ENCODE measurements at regions not wholly inside any gene's neighbourhood (a gene's known extent, or its start where the extent isn't known, plus 50 kb on each side); places are given as distances from the start of the nearest gene placed in this dataset.

DNA sequence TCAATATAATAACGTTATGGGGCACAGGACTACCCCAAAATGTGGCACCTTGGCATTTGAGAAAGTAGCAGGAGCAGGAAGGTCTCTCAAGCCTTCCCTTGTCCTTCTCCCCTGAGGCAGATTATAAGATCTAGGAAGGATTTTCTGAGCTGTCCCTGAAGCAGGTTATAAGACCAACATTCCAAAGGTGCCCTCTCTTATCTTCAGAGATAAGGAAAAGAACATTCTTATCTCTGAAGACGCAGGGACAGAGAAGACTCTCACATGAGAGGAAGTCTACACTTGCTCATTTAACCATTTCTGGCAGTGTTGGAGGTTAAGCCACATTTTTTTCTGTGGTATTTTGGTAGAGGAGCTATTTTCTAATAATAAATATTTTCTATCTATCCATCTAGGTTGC is 437.9 kb upstream of the MAOA start:
- no peaks in the 10 kb centered on the region for H3K4me1 ChIP-seq (ENCODE audit: control insufficient read depth, insufficient read depth, low read depth, low read length)
- H3K4me2 ChIP-seq (ENCODE audit: low read length, poor library complexity, severe bottlenecking): no peak overlapping the region
- H3K18ac ChIP-seq (ENCODE audit: low read depth in 1 of 2, low read length in 2 of 2): no peak overlapping the region
- H2BK120ac ChIP-seq (ENCODE audit: low read depth, low read length): no peak overlapping the region
- no peak overlapping the region for H2BK15ac ChIP-seq (ENCODE audit: low read depth, poor library complexity, severe bottlenecking)
- H2BK5ac ChIP-seq (ENCODE audit: low read depth, low read length, poor library complexity, severe bottlenecking): no peak overlapping the region
- H3K27ac ChIP-seq (ENCODE audit: low read length, poor library complexity, severe bottlenecking): no peak overlapping the region
- peaks cover 0 to 5% of the 10 kb centered on the region in 2 experiments for H3K27me3 ChIP-seq (ENCODE audit: control insufficient read depth in 1 of 2, insufficient read depth in 1 of 2, low read length in 2 of 2)
- H3K9me3 ChIP-seq (ENCODE audit: control insufficient read depth, low read length): peaks cover 13% of the 10 kb centered on the region
- H4K8ac ChIP-seq (ENCODE audit: low read length): no peak overlapping the region
- H2AFZ ChIP-seq (ENCODE audit: low read depth, low read length): no peak overlapping the region
- H3K9ac ChIP-seq (ENCODE audit: low read length): no peak overlapping the region
- H3K4ac ChIP-seq (ENCODE audit: low read depth in 1 of 2, low read length in 2 of 2): no peak overlapping the region
- H3K14ac ChIP-seq (ENCODE audit: low read length in 2 of 2): no peak overlapping the region
- H2AK5ac ChIP-seq (ENCODE audit: low read length, severe bottlenecking): no peak overlapping the region
- no peak overlapping the region for H2BK12ac ChIP-seq (ENCODE audit: low read length in 2 of 2)
- no CpG with 5 or more reads among the region's 2 CpGs for WGBS
- no peak overlapping the region for H3K23ac ChIP-seq (ENCODE audit: low read length in 2 of 2)
- no peaks in the 10 kb centered on the region for H3K36me3 ChIP-seq (ENCODE audit: control insufficient read depth in 1 of 2, insufficient read depth in 2 of 2, low read depth in 1 of 2, low read length in 2 of 2)
- no peak for DNase-seq
- no peak overlapping the region for H3K4me3 ChIP-seq (ENCODE audit: insufficient read depth in 1 of 2, low read depth in 1 of 2, low read length in 2 of 2)
- no peaks in the 10 kb centered on the region for H3K79me1 ChIP-seq (replicated peaks; ENCODE audit: low read length, poor library complexity, severe bottlenecking)
- H4K91ac ChIP-seq (ENCODE audit: low read length): no peak overlapping the region

- Histone ChIP-seq H3K9me3 (ENCODE audit: control insufficient read depth, low read length) (no peaks in the 10 kb centered on the region), H3K79me1 (replicated peaks; ENCODE audit: low read length, poor library complexity, severe bottlenecking) (no peaks in the 10 kb centered on the region), H2BK120ac (ENCODE audit: low read depth, low read length) (no peak overlapping the region), H4K8ac (ENCODE audit: low read length) (no peak overlapping the region), H3K36me3 (ENCODE audit: control insufficient read depth in 1 of 2, insufficient read depth in 2 of 2, low read depth in 1 of 2, low read length in 2 of 2) (no peaks in the 10 kb centered on the region), H3K9ac (ENCODE audit: low read length) (no peak overlapping the region), H2BK5ac (ENCODE audit: low read depth, low read length, poor library complexity, severe bottlenecking) (no peak overlapping the region), H3K4me3 (ENCODE audit: insufficient read depth in 1 of 2, low read depth in 1 of 2, low read length in 2 of 2) (no peak overlapping the region), H2AK5ac (ENCODE audit: low read length, severe bottlenecking) (no peak overlapping the region), H2BK12ac (ENCODE audit: low read length in 2 of 2) (no peak overlapping the region), H3K4ac (ENCODE audit: low read depth in 1 of 2, low read length in 2 of 2) (no peak overlapping the region), H2BK15ac (ENCODE audit: low read depth, poor library complexity, severe bottlenecking) (no peak overlapping the region), H4K91ac (ENCODE audit: low read length) (no peak overlapping the region), H3K27ac (ENCODE audit: low read length, poor library complexity, severe bottlenecking) (no peak overlapping the region), H3K14ac (ENCODE audit: low read length in 2 of 2) (no peak overlapping the region), H3K23ac (ENCODE audit: low read length in 2 of 2) (no peak overlapping the region), H3K18ac (ENCODE audit: low read depth in 1 of 2, low read length in 2 of 2) (no peak overlapping the region), H3K4me1 (ENCODE audit: control insufficient read depth, insufficient read depth, low read depth, low read length) (no peaks in the 10 kb centered on the region), H2AFZ (ENCODE audit: low read depth, low read length) (no peak overlapping the region), H3K4me2 (ENCODE audit: low read length, poor library complexity, severe bottlenecking) (no peak overlapping the region), H3K27me3 (ENCODE audit: control insufficient read depth in 1 of 2, insufficient read depth in 1 of 2, low read length in 2 of 2) (peaks cover 0 to 7% of the 10 kb centered on the region in 2 experiments)
- DNase-seq: no peak
Measured at GRCh38 chrX:43224496-43224895, 431.6 kb upstream of the MAOA start.

- no peak overlapping the region for H2BK15ac ChIP-seq (ENCODE audit: low read depth, poor library complexity, severe bottlenecking)
- no peak overlapping the region for H4K91ac ChIP-seq (ENCODE audit: low read length)
- no peak for DNase-seq
- H2AFZ ChIP-seq (ENCODE audit: low read depth, low read length): no peak overlapping the region
- H3K36me3 ChIP-seq (ENCODE audit: control insufficient read depth in 1 of 2, insufficient read depth in 2 of 2, low read depth in 1 of 2, low read length in 2 of 2): no peaks in the 10 kb centered on the region
- no peak overlapping the region for H2BK12ac ChIP-seq (ENCODE audit: low read length in 2 of 2)
- peaks cover 0 to 7% of the 10 kb centered on the region in 2 experiments for H3K27me3 ChIP-seq (ENCODE audit: control insufficient read depth in 1 of 2, insufficient read depth in 1 of 2, low read length in 2 of 2)
- no peak overlapping the region for H3K4ac ChIP-seq (ENCODE audit: low read depth in 1 of 2, low read length in 2 of 2)
- H3K23ac ChIP-seq (ENCODE audit: low read length in 2 of 2): no peak overlapping the region
- no peak overlapping the region for H3K4me3 ChIP-seq (ENCODE audit: insufficient read depth in 1 of 2, low read depth in 1 of 2, low read length in 2 of 2)
- H3K14ac ChIP-seq (ENCODE audit: low read length in 2 of 2): no peak overlapping the region
- no peak overlapping the region for H3K9ac ChIP-seq (ENCODE audit: low read length)
- no peak overlapping the region for H3K27ac ChIP-seq (ENCODE audit: low read length, poor library complexity, severe bottlenecking)
- WGBS: 75% methylated on average over 2 of the region's 3 CpGs
- no peak overlapping the region for H3K4me2 ChIP-seq (ENCODE audit: low read length, poor library complexity, severe bottlenecking)
- no peak overlapping the region for H2BK5ac ChIP-seq (ENCODE audit: low read depth, low read length, poor library complexity, severe bottlenecking)
- no peaks in the 10 kb centered on the region for H3K9me3 ChIP-seq (ENCODE audit: control insufficient read depth, low read length)
- H4K8ac ChIP-seq (ENCODE audit: low read length): no peak overlapping the region
- H3K4me1 ChIP-seq (ENCODE audit: control insufficient read depth, insufficient read depth, low read depth, low read length): no peaks in the 10 kb centered on the region
- H2BK120ac ChIP-seq (ENCODE audit: low read depth, low read length): no peak overlapping the region
- H3K79me1 ChIP-seq (replicated peaks; ENCODE audit: low read length, poor library complexity, severe bottlenecking): no peaks in the 10 kb centered on the region
- H2AK5ac ChIP-seq (ENCODE audit: low read length, severe bottlenecking): no peak overlapping the region
- no peak overlapping the region for H3K18ac ChIP-seq (ENCODE audit: low read depth in 1 of 2, low read length in 2 of 2)
Measured at GRCh38 chrX:43225626-43226328, 430.3 kb upstream of the MAOA start.

GRCh38 chrX:43238461-43238945 is 417.6 kb upstream of the MAOA start:
- Histone ChIP-seq H2AFZ (ENCODE audit: low read depth, low read length) (no peak overlapping the region), H3K4ac (ENCODE audit: low read depth in 1 of 2, low read length in 2 of 2) (no peak overlapping the region), H3K18ac (ENCODE audit: low read depth in 1 of 2, low read length in 2 of 2) (no peak overlapping the region), H2BK5ac (ENCODE audit: low read depth, low read length, poor library complexity, severe bottlenecking) (no peak overlapping the region), H3K79me1 (replicated peaks; ENCODE audit: low read length, poor library complexity, severe bottlenecking) (no peaks in the 10 kb centered on the region), H3K9ac (ENCODE audit: low read length) (no peak overlapping the region), H3K9me3 (ENCODE audit: control insufficient read depth, low read length) (no peaks in the 10 kb centered on the region), H2BK15ac (ENCODE audit: low read depth, poor library complexity, severe bottlenecking) (no peak overlapping the region), H3K36me3 (ENCODE audit: control insufficient read depth in 1 of 2, insufficient read depth in 2 of 2, low read depth in 1 of 2, low read length in 2 of 2) (no peaks in the 10 kb centered on the region), H3K4me1 (ENCODE audit: control insufficient read depth, insufficient read depth, low read depth, low read length) (no peaks in the 10 kb centered on the region), H3K27me3 (ENCODE audit: control insufficient read depth in 1 of 2, insufficient read depth in 1 of 2, low read length in 2 of 2) (peaks cover 0 to 4% of the 10 kb centered on the region in 2 experiments), H4K91ac (ENCODE audit: low read length) (no peak overlapping the region), H4K8ac (ENCODE audit: low read length) (no peak overlapping the region), H2BK120ac (ENCODE audit: low read depth, low read length) (no peak overlapping the region), H3K14ac (ENCODE audit: low read length in 2 of 2) (no peak overlapping the region), H2AK5ac (ENCODE audit: low read length, severe bottlenecking) (no peak overlapping the region), H3K27ac (ENCODE audit: low read length, poor library complexity, severe bottlenecking) (no peak overlapping the region), H2BK12ac (ENCODE audit: low read length in 2 of 2) (no peak overlapping the region), H3K4me2 (ENCODE audit: low read length, poor library complexity, severe bottlenecking) (no peak overlapping the region), H3K4me3 (ENCODE audit: insufficient read depth in 1 of 2, low read depth in 1 of 2, low read length in 2 of 2) (no peak overlapping the region), H3K23ac (ENCODE audit: low read length in 2 of 2) (no peak overlapping the region)
- no peak for DNase-seq
- WGBS: 100% methylated on average over 1 of the region's 1 CpG
